Body of pancreas (tissue), 4 donors: ENCODE measurements at regions not wholly inside any gene's neighbourhood (a gene's known extent, or its start where the extent isn't known, plus 50 kb on each side); places are given as distances from the start of the nearest gene placed in this dataset.

Source experiments
- CTCF ChIP-seq, 7 experiments: fragments of 450-650 bp in 4 of 7; fragments of 200-600 bp in 3 of 7; sonication (generic) in 3 of 7; IDR thresholded peaks; one replicate each; pipeline ENCODE4 v1.5.1; 2016 to 2019; ENCODE audit warnings: antibody characterized with exemption in 7 of 7
- POLR2A ChIP-seq, 3 donors: fragments of 450-650 bp; IDR thresholded peaks; one replicate each; pipeline ENCODE4 v1.6.1; 2016; ENCODE audit warnings: antibody characterized with exemption in 3 of 3, mild to moderate bottlenecking in 2 of 3

- TF ChIP-seq CTCF (IDR thresholded peaks at IDR 0.05) (no peak), POLR2A (IDR thresholded peaks at IDR 0.05) (no peak)
Measured at GRCh38 chr7:140236626-140237025, 59.8 kb upstream of the KDM7A start.
